HG02938 (cell line): ENCODE measurements at regions not wholly inside any gene's neighbourhood (a gene's known extent, or its start where the extent isn't known, plus 50 kb on each side); places are given as distances from the start of the nearest gene placed in this dataset.
A peak's percentile ranks its signal among the peaks of the same experiment; 100 is the strongest.

ENCODE experiments used
- ATAC-seq: cut with Tn5 transposase; IDR thresholded peaks from one replicate; pipeline ENCODE4 v1.9.1; 2021; ENCODE audit warnings: mild to moderate bottlenecking, moderate library complexity; ENCODE audit not compliant: unreplicated experiment

- ATAC-seq, result peak; percentile 85
Observed at GRCh38 chr3:156760333-156760732, 65.8 kb upstream of the LEKR1 start.

GRCh38 chr3:156761007-156761406 lies 65.1 kb upstream of the LEKR1 start:
- ATAC-seq, result no peak

GRCh38 chr3:156761713-156762451 lies 64.3 kb upstream of the LEKR1 start:
- no peak for ATAC-seq

DNA sequence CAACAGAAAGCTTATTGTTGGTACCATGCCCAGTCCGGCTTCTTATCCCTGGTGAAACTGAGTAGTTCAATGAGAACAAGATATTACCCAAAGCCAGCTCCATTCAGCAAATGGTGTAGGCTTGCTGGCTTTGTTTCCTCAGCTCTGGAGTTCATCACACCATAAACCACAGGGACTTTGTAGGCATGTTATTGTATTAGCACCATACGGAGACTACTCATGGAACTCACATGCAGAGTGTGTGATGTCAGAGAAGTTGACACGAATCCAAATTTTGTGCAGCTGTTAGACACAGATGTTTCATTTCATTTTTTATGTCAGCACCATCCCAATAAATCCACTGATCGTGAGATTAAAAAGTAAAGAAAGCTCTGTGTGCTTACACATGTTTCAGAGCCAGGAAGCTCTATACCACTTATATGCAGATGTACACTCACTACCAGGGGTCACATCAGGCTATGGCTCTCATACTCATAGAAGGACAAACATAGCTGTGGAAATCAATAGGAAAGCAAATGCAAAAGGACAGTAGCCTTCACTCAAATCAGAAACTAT lies 63.4 kb upstream of the LEKR1 start:
- ATAC-seq, result no peak

DNA sequence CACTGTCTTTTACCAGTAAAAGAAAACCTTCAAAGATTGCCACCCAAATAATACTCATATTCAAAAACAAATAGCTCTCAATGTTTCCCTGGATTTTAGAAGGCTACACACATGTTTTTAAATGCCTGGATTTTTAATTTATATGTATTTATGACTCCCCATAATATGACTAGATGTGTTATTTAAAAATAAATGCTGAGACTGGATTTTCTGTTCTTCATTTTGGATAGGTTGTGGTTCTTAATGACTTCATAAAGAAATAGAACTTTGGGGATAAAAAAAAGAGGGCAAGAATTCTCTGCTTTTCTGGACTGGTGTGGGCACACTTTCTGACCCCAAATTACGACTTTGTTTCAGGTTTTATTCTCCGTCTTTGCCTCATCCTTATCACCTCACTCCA lies 62.8 kb upstream of the LEKR1 start:
- no peak for ATAC-seq

DNA sequence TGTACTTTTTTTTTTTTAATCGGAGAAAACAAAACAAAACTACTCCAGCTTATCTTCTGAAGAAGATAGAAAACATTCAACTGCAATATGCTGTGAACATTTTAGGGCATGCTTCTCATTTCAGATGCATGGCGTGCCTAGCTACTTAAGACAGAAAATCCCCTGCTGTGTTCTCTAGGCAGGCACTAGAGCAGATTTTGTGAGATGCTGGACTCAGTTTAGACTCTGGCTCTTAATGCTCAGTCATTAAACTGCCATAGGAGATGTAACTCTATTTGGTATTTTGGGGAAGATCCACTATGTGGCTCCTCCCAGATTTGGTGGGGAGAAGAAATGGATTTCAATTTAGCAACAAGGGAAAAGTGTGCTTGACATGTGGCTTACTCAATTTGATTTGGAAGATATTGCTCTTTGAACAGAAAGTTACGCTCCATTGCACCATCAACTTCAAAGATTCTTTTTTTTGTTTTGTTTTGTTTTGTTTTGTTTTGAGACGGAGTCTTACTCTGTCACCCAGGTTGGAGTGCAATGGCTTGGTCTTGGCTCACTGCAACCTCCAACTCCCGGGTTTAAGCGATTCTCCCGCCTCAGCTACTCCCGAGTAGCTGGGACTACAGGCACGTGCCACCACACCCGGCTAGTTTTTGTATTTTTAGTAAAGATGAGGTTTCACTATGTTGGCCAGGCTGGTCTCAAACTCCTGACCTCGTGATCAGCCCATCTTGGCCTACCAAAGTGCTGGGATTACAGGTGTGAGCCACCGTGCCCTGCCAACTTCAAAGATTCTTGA lies 62.0 kb upstream of the LEKR1 start:
- ATAC-seq, result no peak

GRCh38 chr3:156764751-156765150 lies 61.4 kb upstream of the LEKR1 start:
- ATAC-seq, result no peak

GRCh38 chr3:156768390-156768789 lies 57.8 kb upstream of the LEKR1 start:
- no peak for ATAC-seq

DNA sequence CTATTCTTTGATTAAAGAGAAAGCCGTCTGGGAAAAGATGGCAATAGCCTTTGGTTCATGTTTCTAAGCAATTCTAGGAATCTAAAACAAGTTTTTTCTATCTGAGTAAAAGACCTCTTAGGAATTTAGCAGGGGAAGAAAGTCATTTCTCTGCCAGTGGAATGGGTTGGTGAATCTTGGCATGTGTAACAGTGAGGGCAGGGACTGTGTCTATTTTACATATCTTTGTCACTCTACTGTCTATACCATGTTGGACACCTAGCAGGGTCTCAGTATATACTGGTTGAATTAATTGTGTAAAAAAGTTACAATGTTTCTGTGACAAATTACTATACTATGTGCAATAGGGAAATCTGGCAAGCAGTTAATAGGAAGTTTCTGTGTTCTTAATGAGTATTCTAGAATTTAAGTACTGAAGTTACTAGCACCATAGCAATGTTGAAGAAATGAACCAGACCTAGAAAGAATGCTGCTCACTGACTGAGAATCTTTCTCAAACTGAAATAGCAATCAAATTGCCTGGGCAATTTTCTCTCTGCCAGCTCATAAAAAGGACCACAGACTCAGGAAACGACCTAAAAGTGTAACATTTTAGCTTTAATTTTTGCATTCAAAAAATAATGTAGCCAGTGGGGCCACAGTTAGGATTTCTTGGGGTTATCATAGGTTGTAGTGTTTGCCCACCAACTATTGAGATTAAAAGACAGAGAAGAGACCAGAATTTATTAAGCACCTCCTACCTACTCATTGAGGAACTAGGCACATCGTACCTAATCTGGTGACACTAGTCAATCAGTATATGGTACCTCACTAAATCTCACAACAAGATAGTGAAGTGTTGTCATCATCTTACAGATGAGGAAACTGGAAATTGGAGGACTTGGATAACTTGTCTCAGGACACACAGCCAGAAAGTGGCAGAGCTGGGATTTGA lies 56.2 kb upstream of the LEKR1 start:
- ATAC-seq, result no peak

GRCh38 chr3:156770699-156771414 lies 55.3 kb upstream of the LEKR1 start:
- ATAC-seq, result no peak

DNA sequence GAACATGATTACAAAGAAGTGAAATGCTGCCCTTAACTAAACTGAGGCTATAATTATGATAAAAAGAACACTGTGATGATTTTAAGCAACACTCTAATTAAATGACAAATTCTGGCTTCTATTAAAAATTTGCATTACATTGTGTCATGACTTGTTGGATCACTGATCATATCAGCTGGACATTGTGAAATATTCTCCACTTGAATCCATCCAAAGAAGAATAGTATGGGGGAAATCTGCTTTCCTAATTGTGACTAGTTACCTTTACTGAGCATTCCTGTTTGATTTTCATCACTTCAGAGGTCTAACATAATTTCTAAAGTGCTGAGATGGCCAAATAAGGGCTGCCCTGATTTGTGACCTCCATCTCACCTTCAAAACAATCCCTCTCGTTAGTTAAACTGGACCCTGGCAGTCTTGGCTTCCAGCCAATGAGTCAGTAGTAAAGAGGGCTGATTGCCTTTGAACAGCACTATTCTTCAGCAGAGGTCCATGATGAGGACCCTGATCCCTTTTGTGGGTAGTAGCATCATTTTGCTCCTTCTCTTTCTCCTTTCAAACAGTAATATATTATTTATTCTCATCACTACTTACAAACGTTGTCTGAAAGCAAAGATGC lies 53.5 kb upstream of the LEKR1 start:
- no peak for ATAC-seq

DNA sequence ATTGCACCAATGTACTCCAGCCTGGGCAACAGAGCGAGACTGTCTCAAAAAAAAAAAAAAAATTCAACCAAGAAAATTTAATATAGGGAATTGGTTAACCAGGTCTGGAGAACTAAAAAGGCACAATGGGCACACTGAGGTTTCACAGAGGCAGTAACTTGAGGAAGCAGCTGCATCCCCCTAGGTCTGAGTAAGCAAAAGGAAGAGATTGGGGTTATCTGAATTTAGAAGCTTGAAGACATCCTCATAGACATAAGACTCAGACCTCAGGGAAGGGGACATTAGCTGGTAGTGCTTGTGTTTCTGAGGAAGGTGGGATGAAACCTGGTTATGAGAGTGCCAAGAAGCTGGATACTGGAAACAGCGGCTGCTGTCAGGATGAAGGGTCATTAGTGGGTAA lies 50.1 kb upstream of the LEKR1 start:
- ATAC-seq, result no peak
